SHP77 (cell line): ENCODE measurements at regions not wholly inside any gene's neighbourhood (a gene's known extent, or its start where the extent isn't known, plus 50 kb on each side); places are given as distances from the start of the nearest gene placed in this dataset.
"Not testable (repeated sequence)": the region's sequence is repeated elsewhere in the genome, so short reads cannot be mapped to it uniquely, and the experiment has no call there.

Source experiments
- DNase-seq, 2 experiments: peaks; one replicate each; lab custom pipeline; 2025; lab: John Stamatoyannopoulos, UW

DNA sequence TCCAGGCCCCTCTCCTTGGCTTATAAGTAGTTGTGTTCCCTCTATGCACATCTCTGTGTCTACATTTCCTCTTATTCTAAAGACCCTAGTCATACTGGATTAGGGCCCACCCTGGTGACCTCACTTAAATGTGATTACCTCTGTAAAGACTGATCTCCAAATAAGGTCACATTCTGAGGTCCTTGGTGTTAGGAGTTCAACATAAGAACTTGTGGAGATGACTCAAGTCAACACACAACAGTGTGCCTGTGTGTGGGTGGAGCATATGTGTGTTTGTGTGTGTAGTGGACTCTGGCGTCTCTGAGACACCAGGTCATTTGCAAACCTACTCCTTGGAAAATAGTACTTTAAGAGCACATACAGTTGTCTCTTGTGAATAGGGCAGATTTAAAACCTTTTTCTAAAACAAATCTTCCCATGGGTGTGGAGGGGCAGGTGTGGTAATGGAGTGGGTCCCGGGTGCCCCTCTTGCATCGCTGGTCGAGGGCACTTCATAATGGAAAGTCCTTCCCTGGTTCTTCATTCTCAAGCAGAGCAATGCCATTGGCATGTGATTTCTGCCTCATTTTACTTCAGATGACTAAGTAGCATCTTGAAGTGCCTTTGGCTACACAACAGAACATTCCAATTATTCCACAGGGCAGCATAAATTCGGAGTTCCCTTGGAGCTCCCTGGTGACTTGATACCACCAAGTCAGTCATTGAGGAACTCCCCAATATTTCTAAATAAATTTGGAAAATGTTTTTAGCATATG lies 84.4 kb downstream of the C9orf152 start:
- DNase-seq, result no peak

DNA sequence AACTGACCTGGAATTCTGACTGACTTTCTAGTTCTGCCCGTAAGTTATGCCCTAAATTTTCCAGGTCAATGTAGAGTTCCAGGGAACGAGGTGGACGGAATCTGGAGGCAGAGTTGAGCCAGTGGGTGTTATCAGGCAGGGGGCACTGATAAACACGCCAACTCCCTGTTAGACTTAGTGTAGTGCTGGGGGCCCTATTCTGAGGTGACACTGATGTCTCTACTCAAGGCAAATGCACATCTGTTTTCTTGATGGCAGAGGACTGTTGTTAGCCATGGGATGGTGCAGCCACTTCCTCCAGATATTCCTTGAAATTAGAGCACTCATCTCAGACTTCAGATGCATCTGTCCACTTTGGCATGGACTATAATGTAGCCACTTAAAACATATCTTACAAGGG lies 83.5 kb downstream of the C9orf152 start:
- no peak for DNase-seq

DNA sequence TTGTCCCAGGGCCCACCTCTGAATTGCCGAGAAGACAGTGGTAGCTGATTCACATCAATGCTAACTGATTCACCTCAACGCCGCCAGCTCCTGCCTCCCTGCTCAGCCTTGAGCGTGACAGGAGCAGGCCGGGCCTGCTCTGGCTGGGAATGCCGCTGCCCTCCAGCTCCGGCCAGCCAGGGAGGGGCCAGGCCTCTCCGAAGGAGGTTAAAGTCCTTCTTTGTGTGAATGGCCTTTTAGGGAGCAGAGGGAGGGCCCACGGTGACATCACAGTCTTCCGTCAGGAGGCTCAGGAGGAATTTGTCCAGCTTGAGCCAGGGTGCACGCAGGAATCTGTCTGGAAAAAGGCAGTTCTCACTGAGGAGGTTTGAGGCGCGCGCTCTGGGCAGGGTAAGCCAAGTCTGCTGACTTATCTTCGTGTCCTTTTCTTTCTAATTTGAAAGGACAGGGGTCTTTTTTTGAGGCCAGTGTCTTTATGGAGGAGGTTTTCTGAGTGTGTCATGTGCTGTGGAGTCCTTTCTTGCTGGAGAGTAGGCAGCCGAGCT lies 82.7 kb downstream of the C9orf152 start:
- no peak for DNase-seq

DNA sequence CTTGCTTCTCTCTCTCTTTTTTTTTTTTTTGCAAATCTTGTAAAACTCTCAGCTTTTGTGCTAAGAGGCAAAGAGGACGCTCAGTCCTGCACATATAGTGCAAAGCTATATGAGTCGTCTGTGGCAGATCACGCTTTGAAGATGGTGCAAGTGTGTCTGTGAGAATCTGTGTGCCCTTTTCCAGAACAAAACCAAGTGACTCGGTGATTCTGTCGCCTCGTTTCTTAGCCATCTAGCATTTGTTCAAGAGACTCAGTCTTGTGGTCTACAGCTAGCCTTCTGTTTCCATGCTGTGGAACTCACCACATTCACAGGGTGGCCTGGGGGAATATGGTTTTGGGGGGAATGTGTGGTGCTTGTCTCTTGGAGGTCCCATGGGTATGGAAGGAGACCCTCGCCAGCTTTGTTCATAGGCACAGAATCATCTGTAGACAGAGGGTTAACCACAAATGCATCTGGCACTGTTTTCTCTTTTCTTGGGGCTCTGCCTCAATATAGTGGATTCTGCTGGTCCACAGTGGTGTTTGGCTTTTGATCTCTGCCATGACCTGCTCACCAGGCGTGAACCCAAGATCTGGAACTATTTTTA lies 82.1 kb downstream of the C9orf152 start:
- DNase-seq, result no peak

DNA sequence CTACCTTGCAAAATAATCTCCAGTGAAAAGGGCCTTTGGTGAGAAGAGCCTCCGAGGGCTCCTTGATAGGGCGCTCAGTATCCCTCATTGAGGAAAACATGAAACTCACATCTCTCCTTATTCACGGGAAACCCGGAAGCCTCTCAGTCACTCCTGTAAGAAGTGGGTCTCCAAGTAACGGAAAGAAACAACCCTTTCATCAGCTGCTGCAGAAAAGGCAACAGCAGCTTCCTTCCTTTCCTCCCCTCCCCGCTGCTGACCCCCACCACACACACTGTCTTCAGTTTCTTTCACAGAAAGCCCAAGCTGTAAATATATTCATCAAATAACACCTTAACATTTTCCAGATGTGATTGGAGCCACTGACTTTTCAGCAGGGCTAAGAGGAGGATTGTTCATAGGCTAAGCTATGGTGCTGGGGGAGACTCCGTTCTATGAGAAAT lies 81.4 kb downstream of the C9orf152 start:
- no peak for DNase-seq

DNA sequence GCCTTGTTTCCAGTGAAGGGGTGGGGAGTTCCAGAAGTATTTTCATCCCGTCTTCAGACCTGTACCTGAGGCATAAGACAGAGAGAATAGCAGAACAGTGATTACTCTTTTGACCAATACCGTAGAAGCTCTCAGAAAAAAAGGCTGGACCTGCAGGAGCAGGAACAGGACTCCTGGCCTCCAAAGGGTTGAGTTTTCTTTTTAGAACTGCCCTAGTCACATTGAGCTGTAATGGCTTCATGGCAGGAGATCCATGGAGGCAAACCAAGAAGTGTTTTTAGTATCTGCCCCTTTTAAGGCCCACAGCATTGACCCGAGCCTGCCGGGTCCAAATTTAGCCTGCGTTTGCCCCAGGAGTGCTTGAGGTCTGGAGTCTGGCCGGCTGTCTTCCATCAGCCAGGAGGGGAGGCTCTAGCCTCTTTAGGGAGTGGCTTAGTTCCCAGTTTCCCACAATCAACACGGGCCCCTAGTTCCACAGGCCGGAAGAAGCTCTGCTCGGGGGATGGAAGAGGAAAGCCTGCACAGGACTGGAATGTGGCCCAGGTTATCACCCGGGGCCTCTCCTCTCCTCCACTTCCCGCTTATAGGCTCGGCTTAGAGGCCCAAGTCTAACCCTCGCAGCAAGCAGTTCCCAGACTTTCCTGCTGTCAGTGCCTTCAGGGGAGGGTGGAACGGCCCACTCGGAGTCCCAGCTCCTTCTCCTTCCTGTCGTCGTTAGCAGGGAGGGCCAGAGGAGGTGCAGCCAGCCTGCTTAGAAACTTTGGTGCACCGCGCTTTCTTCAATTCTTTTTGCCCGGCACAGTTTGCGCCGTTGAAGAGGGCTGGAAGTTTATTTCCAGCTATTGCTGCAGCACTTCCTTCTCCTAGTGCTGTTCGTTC lies 80.7 kb downstream of the C9orf152 start:
- no peak for DNase-seq

DNA sequence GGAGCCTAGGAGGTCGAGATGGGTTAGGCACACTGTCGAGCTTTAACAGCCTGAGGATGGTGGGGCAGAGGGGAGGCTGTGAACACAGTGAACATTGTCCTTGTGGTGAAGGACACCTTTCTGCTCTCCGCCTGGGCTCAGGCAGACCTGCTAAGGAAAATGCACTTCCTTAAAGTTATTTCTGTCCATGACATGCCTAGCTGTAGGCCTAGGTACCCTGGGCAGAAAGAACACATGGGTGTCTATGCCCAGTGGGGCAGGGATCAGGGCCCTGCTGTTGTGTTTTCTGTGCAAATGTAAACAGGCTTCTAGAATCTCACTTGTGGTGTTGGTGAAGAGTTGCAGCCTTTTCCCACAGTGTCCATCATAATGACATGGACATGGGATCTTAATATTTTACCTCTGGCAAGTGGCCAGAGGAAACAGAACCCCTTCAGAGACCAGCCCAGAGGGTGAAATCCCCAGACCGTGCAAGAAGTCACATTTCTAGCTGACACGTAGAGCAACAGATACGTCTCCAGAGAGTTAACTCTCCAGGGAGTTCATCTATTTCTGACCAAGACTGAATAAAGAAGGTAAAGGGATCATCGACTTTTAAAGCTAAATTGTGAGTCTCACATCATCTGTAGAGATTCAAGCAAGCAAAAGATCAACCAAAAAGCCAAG lies 79.2 kb downstream of the C9orf152 start:
- no peak for DNase-seq

DNA sequence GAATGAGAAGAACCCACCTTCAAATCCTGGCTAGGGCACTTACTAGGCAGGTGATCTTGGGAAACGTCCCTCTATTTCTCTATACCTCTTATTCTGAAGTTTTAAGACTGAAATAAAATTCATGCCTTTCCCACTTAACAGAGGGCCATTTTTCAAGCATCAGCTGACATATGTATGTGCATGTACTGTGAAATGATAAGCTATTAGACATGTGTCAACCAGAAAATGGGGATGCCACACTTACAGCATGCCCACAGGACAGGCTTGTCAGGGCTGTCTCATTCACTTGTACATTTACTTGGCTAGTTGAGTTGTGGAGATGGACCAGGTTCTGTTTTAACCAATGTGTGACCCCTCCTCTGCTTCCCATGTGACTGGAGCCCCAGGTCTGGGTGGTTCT lies 78.5 kb downstream of the C9orf152 start:
- no peak for DNase-seq

DNA sequence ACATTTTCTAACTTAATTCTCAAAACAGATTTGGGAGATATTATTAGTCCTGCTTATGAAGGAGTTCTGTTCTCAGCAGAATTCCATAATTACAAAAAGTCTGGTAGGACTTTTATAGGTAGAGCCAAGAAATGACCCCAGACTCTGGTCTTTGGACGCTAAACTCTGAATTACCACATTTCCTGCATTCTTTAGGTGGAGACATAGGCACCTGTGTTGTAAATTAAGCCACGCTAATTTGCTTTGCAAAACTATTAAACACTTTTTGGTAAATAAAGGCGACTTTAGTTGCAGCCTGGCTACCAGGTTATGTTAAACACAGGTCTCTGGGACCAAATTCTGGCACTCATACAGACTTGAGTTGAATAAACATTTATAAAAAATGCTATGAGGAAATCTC lies 77.7 kb downstream of the C9orf152 start:
- no peak for DNase-seq

DNA sequence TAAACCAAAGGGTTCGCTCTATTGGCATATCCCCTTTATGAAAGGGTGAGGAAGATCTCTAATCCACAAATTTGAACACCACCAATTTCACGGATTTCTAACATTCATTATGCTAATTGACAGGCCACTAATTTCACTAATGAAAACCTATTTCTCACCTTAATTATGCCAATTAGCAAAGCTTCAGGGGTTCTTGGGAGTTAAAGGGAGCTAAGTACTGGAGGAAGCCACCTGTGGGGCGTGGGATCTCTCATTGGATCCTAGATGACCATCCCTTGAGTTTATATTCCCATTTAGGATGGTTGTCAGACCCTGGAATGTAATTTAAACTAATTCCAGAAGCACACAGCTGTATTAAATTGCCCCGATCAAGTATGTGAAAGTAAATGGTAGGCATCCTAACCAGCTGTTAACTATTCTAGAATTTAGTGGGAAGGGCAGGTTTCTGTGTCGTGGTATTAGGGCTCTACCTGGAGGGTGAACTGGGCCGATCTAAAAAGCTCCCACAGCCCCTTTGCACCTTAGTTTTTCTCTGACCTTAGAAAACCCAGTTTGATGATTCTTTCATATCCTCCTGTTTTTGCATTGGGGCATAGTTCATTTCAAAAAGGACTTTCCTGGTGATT lies 77.1 kb downstream of the C9orf152 start:
- no peak for DNase-seq

DNA sequence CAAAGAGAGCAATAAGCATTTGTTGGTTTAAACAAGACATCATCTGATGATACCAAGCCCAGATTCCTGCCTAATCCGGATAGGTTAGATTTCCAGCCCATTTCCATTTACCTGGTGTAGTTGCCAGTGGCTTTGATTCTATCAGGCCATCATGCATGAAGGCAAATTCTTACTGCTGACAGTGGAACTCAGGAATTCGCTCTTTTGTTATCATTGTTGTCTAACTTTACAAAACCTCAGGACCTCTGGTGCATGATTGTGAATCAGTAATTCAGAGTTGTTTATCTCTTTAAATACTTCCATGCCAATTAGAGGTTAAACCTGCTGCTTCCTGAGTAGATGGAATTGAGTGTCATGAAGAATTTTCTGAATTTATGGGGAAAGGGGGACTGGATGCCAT lies 76.5 kb downstream of the C9orf152 start:
- DNase-seq, result no peak

DNA sequence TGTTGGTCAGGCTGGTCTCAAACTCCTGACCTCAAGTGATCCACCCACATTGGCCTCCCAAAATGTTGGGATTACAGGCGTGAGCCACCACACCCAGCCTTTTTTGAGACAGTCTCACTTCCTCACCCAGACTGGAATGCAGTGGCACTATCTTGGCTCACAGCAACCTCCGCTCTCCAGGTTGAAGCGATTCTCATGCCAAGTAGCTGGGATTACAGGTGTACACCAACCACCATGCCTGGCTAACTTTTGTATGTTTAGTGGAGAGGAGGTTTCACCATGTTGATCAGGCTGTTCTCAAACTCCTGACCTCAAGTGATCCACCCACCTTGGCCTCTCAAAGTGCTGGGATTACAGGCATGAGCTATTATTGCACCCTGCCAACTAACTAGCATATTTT lies 75.4 kb downstream of the C9orf152 start:
- DNase-seq, result not testable (repeated sequence)

DNA sequence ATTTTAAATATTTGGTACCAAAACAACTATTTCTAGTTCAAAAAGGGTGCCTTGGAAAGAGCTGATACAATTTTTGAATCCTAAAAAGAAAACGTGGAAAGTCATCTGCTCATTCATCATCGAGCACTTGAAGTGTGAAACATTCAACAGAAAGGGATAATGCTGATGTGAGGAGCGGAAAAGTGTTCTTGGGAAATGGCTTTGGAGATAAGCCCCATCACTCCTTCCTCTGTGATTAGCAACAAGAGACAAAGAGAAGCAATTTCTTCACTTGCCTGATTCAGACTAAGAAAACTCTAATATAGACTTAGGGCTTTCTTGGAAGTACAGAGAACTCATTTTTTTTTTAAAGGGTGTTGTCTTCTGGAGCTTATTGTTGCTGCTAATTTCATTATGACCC lies 74.9 kb downstream of the C9orf152 start:
- DNase-seq, result no peak

DNA sequence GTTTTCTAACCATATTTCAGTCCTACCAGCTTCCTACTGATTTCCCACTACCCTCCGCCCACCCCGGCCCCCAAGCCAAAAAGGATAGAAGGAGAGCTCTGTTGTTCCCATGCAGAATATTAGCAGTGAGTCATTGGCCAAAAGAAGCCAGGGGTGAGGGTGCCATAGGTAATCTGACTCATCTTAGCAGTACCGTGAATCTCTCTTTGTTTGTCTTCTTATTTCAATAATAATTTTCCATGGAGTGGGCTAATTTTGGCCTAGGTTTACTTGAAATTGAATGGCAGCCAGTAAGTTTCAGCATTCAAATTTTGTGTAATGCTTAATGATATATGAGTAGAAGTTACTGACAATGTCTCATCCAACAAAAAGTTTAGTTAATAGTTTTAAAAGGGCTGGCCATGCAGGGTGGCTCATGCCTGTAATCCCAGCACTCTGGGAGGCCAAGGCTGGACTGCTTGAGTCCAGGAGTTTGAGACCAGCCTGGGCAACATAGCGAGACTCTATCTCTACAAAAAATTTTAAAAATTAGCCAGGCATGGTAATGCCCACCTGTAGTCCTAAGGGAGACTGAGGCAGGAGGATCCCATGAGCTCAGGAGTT lies 74.2 kb downstream of the C9orf152 start:
- no peak for DNase-seq

DNA sequence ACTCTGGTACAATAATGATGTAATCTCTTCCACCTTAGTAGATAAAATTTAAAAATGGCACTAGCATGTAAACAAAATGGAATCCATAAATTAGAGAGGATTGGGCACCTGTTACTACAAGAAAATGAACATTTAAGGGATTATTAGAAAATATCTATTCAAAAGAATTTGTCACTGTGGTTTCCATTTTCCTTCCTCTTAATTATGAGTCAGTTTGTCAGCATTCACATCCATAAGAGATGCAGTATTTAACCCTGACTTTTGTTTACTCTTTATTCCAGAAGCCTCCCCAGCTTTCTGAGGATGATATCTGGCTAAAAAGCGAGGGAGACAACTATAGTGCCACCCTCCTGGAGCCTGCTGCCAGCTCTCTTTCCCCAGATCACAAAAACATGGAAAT lies 72.1 kb downstream of the C9orf152 start:
- DNase-seq, result no peak

DNA sequence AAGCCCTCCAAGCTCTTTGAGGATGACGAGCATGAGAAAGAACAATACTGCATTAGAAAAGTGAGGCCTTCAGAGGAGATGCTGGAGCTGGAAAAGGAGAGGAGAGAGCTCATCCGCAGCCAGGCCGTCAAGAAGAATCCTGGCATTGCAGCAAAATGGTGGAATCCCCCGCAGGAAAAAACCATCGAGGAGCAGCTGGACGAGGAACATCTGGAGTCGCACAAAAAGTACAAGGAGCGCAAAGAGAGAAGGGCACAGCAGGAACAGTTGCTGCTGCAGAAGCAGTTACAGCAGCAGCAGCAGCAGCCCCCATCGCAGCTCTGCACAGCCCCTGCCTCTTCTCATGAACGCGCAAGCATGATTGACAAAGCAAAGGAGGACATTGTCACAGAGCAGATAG lies 71.2 kb downstream of the C9orf152 start:
- no peak for DNase-seq

DNA sequence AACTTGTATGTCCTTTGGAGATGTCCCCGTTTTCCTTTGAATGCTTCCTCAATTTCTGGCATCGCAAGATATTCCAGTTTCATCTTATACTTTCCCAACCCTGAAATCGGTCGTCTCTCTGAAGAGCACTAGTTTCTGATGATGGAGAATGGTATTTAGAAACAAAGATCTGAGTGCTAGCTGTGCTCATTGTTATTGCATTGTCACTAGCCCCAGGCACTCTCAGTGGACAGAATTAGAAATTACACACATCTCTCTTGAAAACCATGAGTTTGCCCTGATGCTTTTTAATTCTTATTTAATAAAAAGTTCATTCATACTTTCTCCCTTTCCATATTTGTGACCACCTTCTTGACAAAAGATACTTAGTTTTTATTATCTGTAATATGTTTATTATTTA lies 67.7 kb downstream of the C9orf152 start:
- no peak for DNase-seq

DNA sequence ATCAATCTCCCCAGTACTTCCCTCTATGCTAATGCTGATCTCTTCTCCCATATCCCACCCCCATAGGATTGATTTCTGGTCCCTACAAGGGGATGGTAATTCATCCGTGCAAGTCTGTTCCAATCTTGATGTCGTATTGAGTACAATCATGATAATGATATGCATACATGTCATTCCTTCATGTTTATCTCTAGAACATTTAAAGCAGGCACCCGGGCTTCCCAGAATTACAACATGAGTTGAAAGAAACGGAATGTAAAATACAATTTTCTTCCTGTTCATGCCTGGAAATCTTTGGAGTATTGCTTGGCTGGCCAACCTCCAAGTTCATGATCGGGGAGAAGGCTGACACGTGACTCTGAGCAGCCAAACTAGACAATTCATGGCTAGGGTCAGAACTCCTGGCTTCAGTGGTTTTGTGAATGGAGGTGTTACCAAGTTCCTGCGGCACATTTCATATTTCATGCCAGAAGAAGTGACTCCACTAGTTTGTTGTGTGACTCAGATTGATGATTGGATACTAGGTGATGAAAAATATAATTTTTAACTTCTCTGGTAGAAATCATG lies 66.6 kb downstream of the C9orf152 start:
- no peak for DNase-seq

DNA sequence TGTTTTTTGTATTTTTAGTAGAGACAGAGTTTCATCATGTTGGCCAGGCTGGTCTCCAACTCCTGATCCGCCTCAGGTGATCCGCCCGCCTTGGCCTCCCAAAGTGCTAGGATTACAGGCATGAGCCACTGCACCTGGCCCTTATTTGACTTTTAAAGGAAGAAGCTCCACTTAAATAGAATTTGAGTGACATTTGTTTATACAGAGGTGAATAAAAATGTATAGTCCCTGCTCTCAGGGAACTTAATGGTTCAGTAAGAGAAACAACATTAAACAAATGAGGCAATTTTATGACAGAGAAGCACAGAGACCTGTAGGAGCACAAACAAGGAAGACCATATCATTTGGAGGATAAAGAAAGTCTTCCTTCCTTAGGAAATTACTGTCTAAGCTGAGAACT lies 65.7 kb downstream of the C9orf152 start:
- DNase-seq, result no peak

DNA sequence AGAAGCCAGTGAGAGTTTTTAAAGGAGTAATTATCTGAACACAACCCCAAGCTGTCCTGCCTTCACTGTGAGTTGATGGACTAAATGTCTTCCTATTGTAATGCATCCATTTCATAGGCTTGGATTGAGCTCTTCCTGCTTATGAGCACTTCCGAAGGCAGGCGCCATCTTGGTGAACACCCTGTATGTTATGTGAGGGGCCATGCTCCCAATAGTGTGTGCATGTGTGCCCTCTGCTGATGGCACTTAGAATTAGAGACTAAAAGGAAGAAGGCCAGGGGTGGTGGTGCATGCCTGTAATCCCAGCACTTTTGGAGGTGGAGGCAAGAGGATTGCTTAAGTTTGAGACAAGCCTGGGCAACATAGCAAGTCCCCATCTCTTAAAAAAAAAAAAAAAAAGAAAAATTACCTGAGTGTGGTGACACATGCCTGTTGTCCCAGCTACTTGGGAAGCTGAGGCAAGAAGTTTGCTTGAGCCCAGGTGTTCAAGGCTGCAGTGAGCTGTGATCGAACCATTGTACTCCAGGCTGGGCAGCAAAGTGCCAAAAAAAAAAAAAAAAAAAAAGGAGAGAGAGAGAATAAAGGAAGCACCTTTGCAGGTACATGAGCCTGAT lies 65.0 kb downstream of the C9orf152 start:
- DNase-seq, result peak; percentile 12 to 36
